ENCODE measurements at regions not wholly inside any gene's neighbourhood (a gene's known extent, or its start where the extent isn't known, plus 50 kb on each side); places are given as distances from the start of the nearest gene placed in this dataset.

GRCh38 chr17:64786337-64786736, 124.2 kb upstream of the SMURF2 start:
- no peak for DNase-seq (ENCODE audit: extremely low read depth, insufficient read length)
- H3K36me3 ChIP-seq (ENCODE audit: control insufficient read depth, insufficient read depth, low read length) = peaks cover 4% of the 10 kb centered on the region
- H3K4me3 ChIP-seq (replicated peaks; ENCODE audit: low read depth, low read length) = no peak overlapping the region
- H3K27me3 ChIP-seq (replicated peaks; ENCODE audit: control insufficient read depth, insufficient read depth, low read length) = no peaks in the 10 kb centered on the region
- no peak for TF ChIP-seq CTCF (IDR thresholded peaks at IDR 0.05; ENCODE audit: insufficient read depth, low read length, poor library complexity, severe bottlenecking)

GRCh38 chr17:64785011-64785421, 122.9 kb upstream of the SMURF2 start:
- Histone ChIP-seq H3K36me3 (ENCODE audit: control insufficient read depth, insufficient read depth, low read length) (peaks cover 4% of the 10 kb centered on the region), H3K27me3 (replicated peaks; ENCODE audit: control insufficient read depth, insufficient read depth, low read length) (no peaks in the 10 kb centered on the region; the same call in 1 of the 2 replicates), H3K4me3 (replicated peaks; ENCODE audit: low read depth, low read length) (no peak overlapping the region)
- TF ChIP-seq CTCF (IDR thresholded peaks at IDR 0.05; ENCODE audit: insufficient read depth, low read length, poor library complexity, severe bottlenecking) = no peak
- no peak for DNase-seq (ENCODE audit: extremely low read depth, insufficient read length)

DNA sequence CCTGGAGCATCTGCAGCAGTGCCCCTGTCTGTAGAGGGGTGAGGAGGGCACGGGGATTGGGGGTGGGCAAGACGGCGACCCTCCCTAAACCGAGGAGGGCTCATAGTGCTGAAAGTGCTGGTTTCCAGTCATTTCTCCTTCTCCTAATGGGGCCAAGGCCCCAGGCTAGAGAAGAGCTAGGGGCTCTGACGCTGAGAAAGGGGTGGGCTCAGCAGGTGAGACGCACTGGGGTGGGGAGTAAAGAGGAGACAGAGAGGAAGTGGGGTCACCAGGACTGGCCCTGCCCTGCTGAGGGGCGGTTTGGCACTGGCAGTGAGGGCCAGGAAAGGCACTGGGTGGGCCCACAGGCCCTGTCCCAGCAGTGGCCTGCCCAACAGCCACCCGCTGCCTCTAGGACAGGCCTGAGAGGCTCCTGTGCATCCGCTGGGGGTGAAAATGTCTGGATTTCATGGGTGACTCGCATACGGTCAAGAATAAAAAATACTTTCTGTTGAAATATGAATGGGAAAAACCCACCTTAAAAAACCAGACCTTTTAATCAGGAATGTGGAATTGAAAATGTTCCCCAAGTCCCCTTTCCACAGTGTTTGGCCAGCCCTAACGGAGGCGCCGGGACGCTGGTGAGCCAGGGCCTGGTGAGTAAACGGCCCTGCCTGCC, 122.4 kb upstream of the SMURF2 start:
- DNase-seq (ENCODE audit: extremely low read depth, insufficient read length) = no peak
- TF ChIP-seq CTCF (IDR thresholded peaks at IDR 0.05; ENCODE audit: insufficient read depth, low read length, poor library complexity, severe bottlenecking) = no peak
- no peak overlapping the region for H3K4me3 ChIP-seq (replicated peaks; ENCODE audit: low read depth, low read length)
- no peaks in the 10 kb centered on the region; the same call in 1 of the 2 replicates for H3K27me3 ChIP-seq (replicated peaks; ENCODE audit: control insufficient read depth, insufficient read depth, low read length)
- H3K36me3 ChIP-seq (ENCODE audit: control insufficient read depth, insufficient read depth, low read length) = peaks cover 4% of the 10 kb centered on the region

DNA sequence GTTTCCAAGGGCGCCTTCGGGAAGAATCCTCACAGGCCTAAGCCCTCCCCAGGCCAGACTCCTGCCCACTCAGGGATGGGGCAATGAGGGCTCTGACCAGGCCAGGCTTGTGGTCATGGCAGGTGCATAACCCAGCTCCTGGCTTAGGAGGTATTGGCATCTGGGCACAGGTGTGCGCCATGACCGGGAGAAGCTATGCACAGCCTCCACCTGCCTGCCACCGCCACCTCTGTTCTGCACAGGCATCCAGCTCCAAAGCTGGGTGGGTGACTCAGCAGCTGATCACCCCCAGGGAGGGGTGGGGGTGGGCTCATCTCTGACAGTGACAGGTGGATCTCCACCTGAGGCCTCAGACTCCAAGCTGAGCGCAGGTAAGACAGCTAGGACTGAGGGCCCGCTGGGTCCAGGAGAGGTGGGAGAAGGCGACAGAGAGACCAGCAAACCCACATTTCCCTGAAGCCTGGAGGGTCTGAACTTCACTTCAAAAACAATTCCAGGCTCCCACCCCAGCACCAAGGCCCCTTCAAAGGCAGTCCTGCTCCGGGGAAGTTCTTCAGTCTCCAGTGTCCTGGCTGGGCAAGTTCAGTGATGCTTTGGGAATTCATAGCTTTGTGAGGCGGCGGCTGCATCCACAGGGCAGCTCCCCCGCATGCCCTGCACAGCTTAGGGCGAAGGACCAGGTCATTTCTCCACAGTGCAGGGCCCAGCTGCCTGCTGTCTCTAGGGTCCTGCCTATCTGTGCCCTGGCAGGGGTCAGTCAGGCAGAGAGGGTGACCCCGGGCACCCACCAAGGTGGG, 121.6 kb upstream of the SMURF2 start:
- peaks cover 4% of the 10 kb centered on the region for H3K36me3 ChIP-seq (ENCODE audit: control insufficient read depth, insufficient read depth, low read length)
- DNase-seq (ENCODE audit: extremely low read depth, insufficient read length) = no peak
- no peaks in the 10 kb centered on the region; the same call in 1 of the 2 replicates for H3K27me3 ChIP-seq (replicated peaks; ENCODE audit: control insufficient read depth, insufficient read depth, low read length)
- no peak for TF ChIP-seq CTCF (IDR thresholded peaks at IDR 0.05; ENCODE audit: insufficient read depth, low read length, poor library complexity, severe bottlenecking)
- H3K4me3 ChIP-seq (replicated peaks; ENCODE audit: low read depth, low read length) = no peak overlapping the region

DNA sequence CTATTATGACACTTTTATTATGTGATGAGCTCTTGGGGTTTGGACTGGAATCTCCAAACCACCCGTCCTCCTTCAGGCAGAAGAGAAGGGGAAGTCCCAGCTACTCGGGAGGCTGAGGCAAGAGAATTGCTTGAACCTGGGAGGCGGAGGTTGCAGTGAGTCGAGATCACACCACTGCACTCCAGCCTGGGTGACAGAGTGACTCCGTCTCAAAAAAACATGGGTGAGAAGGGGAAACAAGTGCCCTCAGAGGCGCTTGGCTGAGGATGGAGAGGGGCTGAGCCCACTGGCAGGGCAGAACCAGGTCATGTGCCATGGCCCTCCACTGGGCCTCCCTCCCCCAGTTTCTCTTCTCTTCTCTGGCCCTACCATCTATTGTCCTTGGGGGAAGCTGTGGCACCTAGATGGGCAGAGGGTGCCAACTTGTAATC, 120.9 kb upstream of the SMURF2 start:
- Histone ChIP-seq H3K27me3 (replicated peaks; ENCODE audit: control insufficient read depth, insufficient read depth, low read length) (no peaks in the 10 kb centered on the region; the same call in 1 of the 2 replicates), H3K36me3 (ENCODE audit: control insufficient read depth, insufficient read depth, low read length) (peaks cover 4% of the 10 kb centered on the region), H3K4me3 (replicated peaks; ENCODE audit: low read depth, low read length) (no peak overlapping the region)
- DNase-seq (ENCODE audit: extremely low read depth, insufficient read length) = no peak
- TF ChIP-seq CTCF (IDR thresholded peaks at IDR 0.05; ENCODE audit: insufficient read depth, low read length, poor library complexity, severe bottlenecking) = no peak

All from GM06990 (cell line).